AG08395 (cell line): ENCODE measurements at regions not wholly inside any gene's neighbourhood (a gene's known extent, or its start where the extent isn't known, plus 50 kb on each side); places are given as distances from the start of the nearest gene placed in this dataset.

Source experiments
- DNase-seq: peaks from one replicate; pipeline ENCODE4 v3.0.0; 2012; ENCODE audit warnings: mixed read lengths, low spot score

- no peak for DNase-seq
Observed at GRCh38 chr2:173822889-173823542, 142.2 kb downstream of the SP3 start.

GRCh38 chr2:173823543-173823939 lies 141.6 kb downstream of the SP3 start:
- DNase-seq, result no peak

- no peak for DNase-seq
Observed at GRCh38 chr2:173828189-173829142, 136.7 kb downstream of the SP3 start.

GRCh38 chr2:173829727-173830126 lies 135.4 kb downstream of the SP3 start:
- DNase-seq, result no peak

- no peak for DNase-seq
Observed at GRCh38 chr2:173830170-173830569, 135.0 kb downstream of the SP3 start.

- peak; percentile 26 for DNase-seq
Observed at GRCh38 chr2:173831312-173832229, 133.6 kb downstream of the SP3 start.

GRCh38 chr2:173834141-173834540 lies 131.0 kb downstream of the SP3 start:
- DNase-seq, result no peak

- no peak for DNase-seq
Observed at GRCh38 chr2:173835726-173836125, 129.4 kb downstream of the SP3 start.

GRCh38 chr2:173841110-173841509 lies 124.1 kb downstream of the SP3 start:
- no peak for DNase-seq

GRCh38 chr2:173843526-173843925 lies 121.6 kb downstream of the SP3 start:
- DNase-seq, result no peak

GRCh38 chr2:173851141-173851641 lies 114.0 kb downstream of the SP3 start:
- peak; percentile 52 for DNase-seq

- DNase-seq, result no peak
Observed at GRCh38 chr2:173854141-173854540, 111.0 kb downstream of the SP3 start.

- DNase-seq, result peak; percentile 88
Observed at GRCh38 chr2:173854840-173855239, 110.3 kb downstream of the SP3 start.

- no peak for DNase-seq
Observed at GRCh38 chr2:173855661-173856060, 109.5 kb downstream of the SP3 start.
